Endodermal cell (in vitro differentiated cells): ENCODE measurements at regions not wholly inside any gene's neighbourhood (a gene's known extent, or its start where the extent isn't known, plus 50 kb on each side); places are given as distances from the start of the nearest gene placed in this dataset.

Source experiments
- DNase-seq: peaks from one replicate; pipeline ENCODE4 v3.0.0-alpha.2; 2017
- H3K27ac ChIP-seq: 2 replicates; pipeline ENCODE4 v1.5.1; 2013; ENCODE audit warnings: mild to moderate bottlenecking, low read depth, low read length, moderate library complexity
- H3K27me3 ChIP-seq: 2 replicates; pipeline ENCODE4 v1.6.1; 2013; ENCODE audit warnings: mild to moderate bottlenecking, low read length, moderate library complexity; ENCODE audit not compliant: insufficient read depth, control insufficient read depth, poor library complexity, severe bottlenecking
- H3K36me3 ChIP-seq: 2 replicates; pipeline ENCODE4 v1.7.0; 2013; ENCODE audit warnings: mild to moderate bottlenecking, low read length, moderate library complexity; ENCODE audit not compliant: control insufficient read depth, insufficient read depth
- H3K4me1 ChIP-seq: one replicate; pipeline ENCODE4 v1.7.0; 2013; ENCODE audit warnings: low read length; ENCODE audit not compliant: control insufficient read depth, insufficient read depth
- H3K4me3 ChIP-seq: 2 replicates; pipeline ENCODE4 v1.5.1; 2013; ENCODE audit warnings: mild to moderate bottlenecking, low read length, moderate library complexity
- H3K9ac ChIP-seq: 2 replicates; pipeline ENCODE4 v1.6.1; 2013; ENCODE audit warnings: mild to moderate bottlenecking, low read length, moderate library complexity; ENCODE audit not compliant: poor library complexity, severe bottlenecking; ENCODE audit errors: extremely low read depth
- H3K9me3 ChIP-seq: 2 replicates; pipeline ENCODE4 v1.6.1; 2013; ENCODE audit warnings: mild to moderate bottlenecking, low read length, moderate library complexity; ENCODE audit not compliant: control insufficient read depth
- H3K27ac Mint-ChIP-seq: 2 replicates; pipeline ENCODE4 v1.8.0; 2020; ENCODE audit warnings: mixed read lengths
- H3K27me3 Mint-ChIP-seq: 2 replicates; pipeline ENCODE4 v1.8.0; 2021; ENCODE audit warnings: mild to moderate bottlenecking, mixed read lengths; ENCODE audit not compliant: insufficient read depth
- H3K36me3 Mint-ChIP-seq: 2 replicates; pipeline ENCODE4 v1.8.0; 2020; ENCODE audit warnings: low read depth, mixed read lengths
- H3K4me1 Mint-ChIP-seq: 2 replicates; pipeline ENCODE4 v1.8.0; 2020; ENCODE audit warnings: mixed read lengths
- H3K4me3 Mint-ChIP-seq: 2 replicates; pipeline ENCODE4 v1.8.0; 2020; ENCODE audit warnings: mild to moderate bottlenecking, moderate library complexity, mixed read lengths
- H3K9me3 Mint-ChIP-seq: 2 replicates; pipeline ENCODE4 v1.8.0; 2020; ENCODE audit warnings: mild to moderate bottlenecking, mixed read lengths
- WGBS, 2 experiments: methylation state at CpG; one replicate each; pipeline versions ENCODE4 v1.1.5 to v1.1.7; 2013; ENCODE audit warnings: missing lambda C conversion rate in 2 of 2, mixed read lengths in 1 of 2; ENCODE audit not compliant: insufficient coverage in 1 of 2, insufficient read length in 1 of 2; 5-methylcytosine and 5-hydroxymethylcytosine counted together
- TF ChIP-seq, protein P1 (sequence below): fragments of 200-600 bp; sonication (generic); conservative IDR thresholded peaks from 2 replicates; pipeline ENCODE4 v1.5.0; 2021; ENCODE audit warnings: antibody characterized with exemption, mild to moderate bottlenecking

DNA sequence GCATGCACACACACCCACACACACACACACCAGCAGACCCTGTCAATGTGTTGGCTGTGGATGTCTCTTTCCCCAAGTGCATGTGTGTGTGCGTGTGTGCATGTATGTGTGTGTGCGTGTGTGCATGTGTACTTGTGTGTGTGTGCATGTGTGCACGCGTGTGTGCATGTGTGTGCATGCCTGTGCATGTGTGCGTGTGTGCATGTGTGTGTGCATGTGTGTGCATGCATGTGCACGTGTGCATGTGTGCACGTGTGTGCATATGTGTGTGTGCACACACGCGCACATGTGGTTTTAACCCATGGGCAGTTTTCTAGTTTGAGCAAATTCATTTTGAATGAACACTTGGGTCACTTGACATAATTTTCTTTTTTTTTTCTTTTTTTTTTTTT is 268.8 kb upstream of the IRX1 start:
- Histone ChIP-seq H3K27me3 (no peaks in the 10 kb centered on the region), H3K9me3 (peaks cover 3% of the 10 kb centered on the region), H3K27ac (no peak overlapping the region), H3K36me3 (no peaks in the 10 kb centered on the region), H3K4me1 (no peaks in the 10 kb centered on the region), H3K4me3 (no peak overlapping the region), H3K9ac (no peak overlapping the region)
- Mint-ChIP-seq H3K4me3 (no peak overlapping the region), H3K9me3 (peaks cover 3% of the 10 kb centered on the region), H3K27ac (no peak overlapping the region), H3K36me3 (no peaks in the 10 kb centered on the region), H3K4me1 (peaks cover 8% of the 10 kb centered on the region), H3K27me3 (peaks cover 18% of the 10 kb centered on the region)
- TF ChIP-seq, protein P1, sequence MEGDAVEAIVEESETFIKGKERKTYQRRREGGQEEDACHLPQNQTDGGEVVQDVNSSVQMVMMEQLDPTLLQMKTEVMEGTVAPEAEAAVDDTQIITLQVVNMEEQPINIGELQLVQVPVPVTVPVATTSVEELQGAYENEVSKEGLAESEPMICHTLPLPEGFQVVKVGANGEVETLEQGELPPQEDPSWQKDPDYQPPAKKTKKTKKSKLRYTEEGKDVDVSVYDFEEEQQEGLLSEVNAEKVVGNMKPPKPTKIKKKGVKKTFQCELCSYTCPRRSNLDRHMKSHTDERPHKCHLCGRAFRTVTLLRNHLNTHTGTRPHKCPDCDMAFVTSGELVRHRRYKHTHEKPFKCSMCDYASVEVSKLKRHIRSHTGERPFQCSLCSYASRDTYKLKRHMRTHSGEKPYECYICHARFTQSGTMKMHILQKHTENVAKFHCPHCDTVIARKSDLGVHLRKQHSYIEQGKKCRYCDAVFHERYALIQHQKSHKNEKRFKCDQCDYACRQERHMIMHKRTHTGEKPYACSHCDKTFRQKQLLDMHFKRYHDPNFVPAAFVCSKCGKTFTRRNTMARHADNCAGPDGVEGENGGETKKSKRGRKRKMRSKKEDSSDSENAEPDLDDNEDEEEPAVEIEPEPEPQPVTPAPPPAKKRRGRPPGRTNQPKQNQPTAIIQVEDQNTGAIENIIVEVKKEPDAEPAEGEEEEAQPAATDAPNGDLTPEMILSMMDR: no peak
- WGBS, 2 experiments: 90 to 100% methylated on average over 1 to 9 of the region's 9 CpGs
- no peak for DNase-seq

GRCh38 chr5:3325972-3326840 is 269.4 kb upstream of the IRX1 start:
- Mint-ChIP-seq H3K4me3 (no peak overlapping the region), H3K27me3 (peaks cover 18% of the 10 kb centered on the region), H3K27ac (no peak overlapping the region), H3K9me3 (peaks cover 3% of the 10 kb centered on the region), H3K4me1 (peaks cover 8% of the 10 kb centered on the region), H3K36me3 (no peaks in the 10 kb centered on the region)
- no peak overlapping the region for H3K4me3 ChIP-seq
- peaks cover 3% of the 10 kb centered on the region for H3K9me3 ChIP-seq
- TF ChIP-seq, protein P1: peak; percentile 23
- H3K27me3 ChIP-seq: no peaks in the 10 kb centered on the region
- peak; percentile 57 for DNase-seq
- no peak overlapping the region for H3K9ac ChIP-seq
- 77 to 81% methylated on average over 28 to 35 of the region's 36 CpGs for WGBS, 2 experiments
- H3K36me3 ChIP-seq: no peaks in the 10 kb centered on the region
- no peaks in the 10 kb centered on the region for H3K4me1 ChIP-seq
- H3K27ac ChIP-seq: peak overlapping the region; percentile 52

DNA sequence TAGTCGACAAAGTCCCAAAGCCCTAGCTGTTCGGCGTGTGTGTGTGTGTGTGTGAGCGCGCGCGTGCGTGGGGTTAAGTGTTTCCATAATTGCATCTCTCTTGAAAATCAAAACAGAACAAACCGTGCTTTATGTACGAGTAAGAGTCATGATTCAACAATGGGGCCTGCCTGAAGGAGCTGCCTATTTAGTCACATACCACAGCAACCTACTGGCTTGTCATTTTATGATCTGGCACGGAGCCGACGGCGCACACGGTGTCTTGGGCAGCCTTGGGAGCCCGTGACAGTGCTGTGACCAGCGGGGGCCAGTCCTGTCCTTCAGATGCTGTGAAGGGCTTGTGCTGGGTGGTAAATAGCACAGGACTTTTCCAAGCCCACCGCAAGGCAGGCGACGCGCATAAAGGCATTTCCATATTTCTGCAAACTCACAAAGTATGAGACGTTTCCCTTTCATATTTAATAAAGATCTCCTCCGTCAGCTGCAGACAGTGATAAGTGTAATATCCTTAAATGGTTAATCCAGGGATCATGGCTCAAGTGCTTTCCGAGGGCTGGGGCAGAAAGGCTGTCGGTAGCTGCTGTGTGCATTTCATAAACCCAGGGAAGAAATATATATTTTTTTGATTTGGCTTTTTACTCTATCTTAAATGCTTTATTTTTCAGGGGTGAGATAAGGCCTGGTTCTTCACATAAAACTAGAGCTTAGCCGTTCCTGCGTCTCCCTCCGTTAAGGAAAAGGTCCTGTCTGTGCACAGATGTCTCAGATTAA is 270.2 kb upstream of the IRX1 start:
- TF ChIP-seq, protein P1: no peak
- DNase-seq: no peak
- 93% methylated on average over 18 to 28 of the region's 28 CpGs for WGBS, 2 experiments
- Histone ChIP-seq H3K9ac (no peak overlapping the region), H3K4me3 (no peak overlapping the region), H3K27ac (peak overlapping the region; percentile 52), H3K4me1 (no peaks in the 10 kb centered on the region), H3K36me3 (no peaks in the 10 kb centered on the region), H3K27me3 (no peaks in the 10 kb centered on the region), H3K9me3 (peaks cover 3% of the 10 kb centered on the region)
- no peak overlapping the region for H3K4me3 Mint-ChIP-seq
- peaks cover 12% of the 10 kb centered on the region for H3K27me3 Mint-ChIP-seq
- no peak overlapping the region for H3K27ac Mint-ChIP-seq
- peaks cover 8% of the 10 kb centered on the region for H3K4me1 Mint-ChIP-seq
- peaks cover 3% of the 10 kb centered on the region for H3K9me3 Mint-ChIP-seq
- no peaks in the 10 kb centered on the region for H3K36me3 Mint-ChIP-seq
